GM21717 (cell line): ENCODE measurements at regions not wholly inside any gene's neighbourhood (a gene's known extent, or its start where the extent isn't known, plus 50 kb on each side); places are given as distances from the start of the nearest gene placed in this dataset.

Source experiments
- ATAC-seq: cut with Tn5 transposase; IDR thresholded peaks from one replicate; pipeline ENCODE4 v1.9.1; 2021; ENCODE audit warnings: mild to moderate bottlenecking, moderate library complexity; ENCODE audit not compliant: unreplicated experiment

DNA sequence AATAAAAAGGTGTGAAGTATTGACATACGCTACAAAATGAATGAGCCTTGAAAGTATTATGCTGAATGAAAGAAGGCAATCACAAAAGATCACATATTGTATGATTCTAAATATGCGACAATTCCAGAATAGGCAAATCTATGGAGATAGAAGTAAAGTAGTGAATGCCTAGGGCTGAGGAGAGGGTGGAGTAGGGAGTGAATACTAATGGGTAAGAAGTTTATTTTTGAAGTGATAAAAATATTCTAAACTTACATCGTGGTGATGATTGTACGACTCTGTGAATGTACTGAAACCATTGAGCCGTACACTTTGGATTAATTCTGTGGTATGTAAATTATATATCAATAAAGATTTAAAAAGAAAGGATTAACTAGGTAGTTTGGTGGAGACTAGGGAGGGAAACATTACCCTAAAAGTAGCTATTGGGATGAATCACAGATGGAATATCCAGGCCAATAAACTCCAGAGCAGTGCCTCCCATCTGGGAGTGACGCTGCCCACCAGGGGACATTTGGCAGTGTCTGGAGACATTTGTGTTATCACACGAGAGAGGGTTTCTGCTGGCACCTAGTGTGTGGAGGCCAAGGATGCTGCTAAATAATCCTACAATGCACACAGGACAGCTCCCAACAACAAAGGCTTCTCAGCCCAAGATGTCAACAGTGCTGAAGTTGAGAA is 214.2 kb upstream of the PCSK2 start:
- no peak for ATAC-seq

DNA sequence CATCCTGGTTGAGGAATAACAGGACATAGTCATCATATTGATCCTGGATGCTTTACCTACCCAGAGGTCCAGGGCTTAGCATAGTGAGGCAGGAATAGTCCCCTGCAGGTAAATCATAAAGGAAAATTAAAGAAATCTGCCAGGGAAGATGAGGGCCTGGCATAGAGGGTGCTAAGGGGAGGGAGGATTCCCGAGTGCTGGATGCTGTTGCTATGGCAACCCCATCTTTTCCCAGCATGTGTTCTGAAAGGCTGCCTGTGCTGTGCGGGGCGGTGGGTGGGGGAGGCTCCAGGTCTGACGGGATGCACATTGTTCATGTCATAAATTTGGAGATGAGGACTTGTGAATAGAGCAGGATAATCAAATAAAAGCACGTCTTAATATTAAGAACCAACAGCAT is 212.6 kb upstream of the PCSK2 start:
- ATAC-seq = no peak

DNA sequence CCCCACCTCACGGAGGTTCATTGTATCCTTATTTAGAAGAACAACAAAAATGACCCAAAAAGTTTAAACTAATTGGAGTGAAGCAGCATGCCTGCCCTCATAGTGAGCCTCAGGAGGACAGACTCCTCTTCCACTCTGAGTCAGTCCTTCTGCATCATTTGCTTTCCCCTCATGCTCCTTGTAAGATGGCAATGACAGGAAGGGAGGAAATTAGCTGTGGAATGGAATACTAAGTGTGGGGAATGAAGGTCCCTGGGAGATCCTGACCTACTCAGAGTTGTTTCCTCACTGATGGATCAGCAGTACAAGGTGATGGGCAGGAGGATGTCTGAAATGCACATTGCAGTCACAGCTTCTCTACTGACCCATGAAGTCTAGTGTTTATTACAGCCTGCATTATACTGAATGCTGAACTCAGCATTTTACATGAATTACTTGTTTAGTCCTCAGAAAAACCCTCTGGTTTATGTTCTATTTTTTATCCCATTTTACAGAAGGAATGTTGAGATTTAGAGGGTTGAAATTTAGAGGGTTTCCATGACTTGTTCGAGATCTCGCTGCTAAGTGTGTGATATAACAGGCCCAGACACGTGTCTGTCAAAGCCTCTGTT is 212.0 kb upstream of the PCSK2 start:
- no peak for ATAC-seq

DNA sequence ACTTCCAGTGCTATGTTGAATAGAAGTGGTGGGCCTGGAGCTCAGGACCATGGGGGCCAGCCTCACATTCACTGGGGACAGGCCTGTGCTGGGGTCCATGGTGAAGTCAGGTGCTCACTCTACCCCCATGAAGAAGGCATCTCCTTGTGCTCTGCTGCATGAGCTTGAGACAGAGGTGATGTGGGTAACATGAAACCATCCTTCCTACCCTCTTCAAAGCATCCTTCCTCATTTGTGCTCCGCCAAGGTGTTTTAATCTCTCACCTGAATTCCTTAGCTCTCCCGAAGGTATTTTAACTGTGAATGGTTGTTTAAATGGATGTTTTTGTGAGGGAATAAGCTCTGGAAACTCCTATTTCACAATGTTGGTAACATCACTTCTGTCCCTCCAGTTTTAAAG is 209.6 kb upstream of the PCSK2 start:
- no peak for ATAC-seq

DNA sequence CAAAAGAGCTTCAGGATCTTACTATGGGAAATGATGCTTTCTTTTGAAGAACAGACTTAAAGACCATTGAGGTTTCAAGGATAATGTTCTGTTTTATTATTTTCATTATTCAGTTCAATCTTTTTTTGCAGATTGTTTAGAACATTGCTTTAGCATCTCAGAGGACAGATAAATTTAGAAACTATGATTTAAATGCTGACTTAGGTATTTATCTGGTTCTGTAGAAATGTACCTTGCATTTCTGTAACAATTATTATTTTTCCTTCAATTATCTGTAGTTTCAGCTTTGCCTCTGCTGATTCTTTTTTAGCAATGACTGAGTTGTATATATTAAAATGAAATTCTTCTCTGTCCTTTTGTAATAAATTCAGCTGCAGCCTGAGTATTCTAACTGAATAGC is 205.4 kb upstream of the PCSK2 start:
- ATAC-seq = no peak

DNA sequence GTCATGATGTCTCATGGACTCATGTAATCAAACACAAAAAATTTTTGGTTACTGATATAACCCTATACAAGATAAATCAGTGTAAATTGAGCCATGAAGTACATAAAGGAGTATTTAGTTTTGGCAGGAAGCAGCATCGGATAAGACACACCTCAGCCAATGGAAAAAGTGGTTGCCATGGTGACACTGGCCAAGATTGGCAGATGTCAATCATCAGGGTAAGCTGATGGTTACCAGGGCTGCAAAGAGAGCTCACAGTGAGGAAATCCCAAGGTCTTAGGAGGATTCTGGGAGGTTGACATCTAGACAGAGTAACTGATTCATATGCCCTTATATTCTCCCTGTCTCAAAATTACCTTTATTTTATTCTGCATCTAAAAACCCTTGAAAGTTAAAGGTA is 203.8 kb upstream of the PCSK2 start:
- ATAC-seq = no peak

DNA sequence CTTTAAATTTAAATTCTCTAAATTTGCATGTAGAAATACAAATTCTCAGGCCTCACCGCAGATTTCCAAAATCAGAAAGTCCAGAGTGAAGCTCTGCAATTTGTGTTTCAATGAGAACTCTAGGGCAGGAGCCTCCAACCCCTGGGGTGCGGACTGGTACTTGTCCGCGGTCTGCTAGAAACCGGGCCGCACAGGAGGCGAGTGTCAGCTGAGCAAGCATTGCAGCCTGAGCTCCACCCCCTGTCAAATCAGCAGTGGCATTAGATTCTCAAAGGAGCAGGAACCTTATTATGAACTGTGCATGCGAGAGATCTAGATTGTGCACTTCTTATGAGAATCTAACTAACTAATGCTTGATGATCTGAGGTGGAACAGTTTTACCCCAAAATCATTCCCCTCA is 203.0 kb upstream of the PCSK2 start:
- no peak for ATAC-seq

DNA sequence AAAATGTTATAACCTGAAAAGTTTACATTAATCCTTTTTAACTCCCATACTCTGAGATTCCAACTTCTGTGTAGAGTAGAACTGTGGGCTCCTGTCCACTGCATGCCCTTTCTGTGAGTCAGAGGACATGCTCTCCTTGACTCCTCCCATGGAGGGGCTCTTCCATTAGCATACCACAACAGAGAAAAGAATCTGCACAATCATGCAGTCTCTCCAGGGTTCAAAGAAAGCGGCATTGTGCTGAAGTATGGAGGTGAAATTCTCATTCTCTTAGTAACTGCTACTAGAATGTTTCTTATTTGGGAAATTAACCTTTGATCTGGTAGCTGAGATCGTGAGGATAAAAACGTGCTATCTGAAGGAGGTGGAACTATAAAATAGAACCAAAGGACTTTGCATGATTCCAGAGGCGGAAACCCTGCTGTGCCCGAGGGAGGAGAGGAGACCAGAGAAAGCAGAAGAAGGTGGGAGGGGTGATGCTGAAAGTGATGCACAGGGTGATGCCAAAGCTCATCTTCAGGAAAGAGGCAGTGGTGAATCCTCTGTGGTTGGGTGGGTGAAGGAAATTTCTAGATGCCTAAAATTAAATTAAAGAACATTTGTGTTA is 202.2 kb upstream of the PCSK2 start:
- no peak for ATAC-seq

DNA sequence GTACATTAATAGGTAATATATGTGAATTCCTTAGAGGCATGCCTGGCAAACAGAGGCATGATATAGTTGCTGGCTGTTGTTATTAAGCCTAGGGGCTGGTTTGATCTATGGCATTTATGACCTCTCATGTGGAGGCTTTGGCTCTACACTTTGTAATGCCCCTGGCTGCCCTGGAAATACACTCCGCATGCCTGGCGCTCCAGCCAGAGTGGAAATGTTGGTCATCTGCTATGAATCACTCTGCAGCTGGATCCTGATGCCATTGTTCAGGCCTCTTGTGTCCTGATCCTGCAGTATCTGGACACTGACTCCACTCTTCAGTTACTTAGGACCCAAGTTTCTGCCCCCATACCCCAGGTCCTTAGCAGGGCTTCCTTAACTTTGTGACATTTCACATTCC is 200.5 kb upstream of the PCSK2 start:
- no peak for ATAC-seq

DNA sequence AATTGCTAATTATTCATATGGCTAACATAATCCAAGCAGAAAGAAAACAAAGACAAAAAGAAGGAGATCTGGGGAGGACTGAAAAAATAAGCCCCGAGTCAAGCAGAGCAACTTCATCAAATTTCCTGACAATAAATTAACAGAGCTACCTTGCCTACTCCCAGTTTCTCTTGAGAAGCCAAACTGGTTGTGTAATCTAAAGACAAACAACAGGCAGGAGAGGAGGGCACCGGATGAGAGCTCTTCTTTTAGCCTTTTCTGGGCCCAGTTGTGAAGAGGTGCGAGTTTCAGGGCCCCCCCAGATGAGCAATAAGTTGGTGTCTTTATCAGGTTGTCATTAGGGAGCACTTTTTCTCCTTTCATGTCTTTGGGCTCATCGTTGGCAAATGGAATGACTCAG is 197.1 kb upstream of the PCSK2 start:
- no peak for ATAC-seq

DNA sequence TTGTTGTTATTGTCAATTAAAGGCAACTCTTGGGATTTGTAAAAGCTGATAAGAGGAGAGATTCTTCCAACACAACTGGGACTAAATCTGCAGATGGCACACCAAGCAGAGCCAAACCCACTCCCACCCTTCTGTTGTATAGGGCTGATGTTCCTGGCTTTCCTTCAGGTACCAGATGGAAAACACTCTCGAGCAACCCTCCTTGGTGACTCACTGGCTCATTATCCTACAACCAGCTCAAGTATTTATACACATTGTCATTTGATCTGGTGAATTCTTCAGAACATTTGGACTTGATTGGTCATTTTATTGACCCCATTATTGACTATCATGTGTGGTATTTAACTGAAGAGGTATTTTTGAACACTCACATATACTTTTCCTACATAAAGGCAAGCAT is 190.3 kb upstream of the PCSK2 start:
- ATAC-seq = no peak

DNA sequence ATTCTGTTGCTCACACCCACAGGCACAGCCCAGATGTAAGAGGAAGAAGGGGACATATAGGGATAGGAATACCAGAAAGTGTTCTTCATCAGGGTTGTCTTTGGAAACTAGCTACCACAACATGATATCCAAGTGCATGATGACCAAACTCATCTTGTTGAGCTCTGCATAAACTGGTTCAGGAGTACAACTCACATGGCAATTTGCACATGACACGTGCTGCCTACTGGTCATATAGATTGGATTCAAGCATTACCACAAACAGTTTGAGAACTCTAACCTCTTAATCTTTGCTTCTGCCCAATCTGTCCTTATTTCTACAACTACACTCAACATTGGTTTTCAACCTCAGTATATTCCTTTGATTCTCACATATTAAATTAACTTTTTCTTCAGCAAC is 184.7 kb upstream of the PCSK2 start:
- no peak for ATAC-seq

DNA sequence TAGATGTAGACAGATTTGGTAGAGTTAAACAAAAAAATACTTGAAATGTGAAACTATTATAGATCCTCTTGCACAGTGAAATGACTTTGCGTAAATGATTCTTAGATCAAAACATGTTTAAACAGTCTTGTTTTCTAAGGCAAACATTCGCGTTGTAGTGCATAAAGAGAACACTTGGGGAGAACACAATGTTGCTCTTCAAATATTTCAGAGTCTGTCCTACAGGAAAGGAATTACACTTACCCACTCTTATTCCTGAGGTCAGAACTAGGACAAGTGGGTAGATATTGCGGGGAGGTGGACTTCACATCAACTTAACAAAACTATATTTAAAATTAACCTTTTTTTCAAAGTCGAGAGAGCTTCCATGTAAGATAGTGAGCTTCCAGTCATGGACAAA is 183.5 kb upstream of the PCSK2 start:
- no peak for ATAC-seq

DNA sequence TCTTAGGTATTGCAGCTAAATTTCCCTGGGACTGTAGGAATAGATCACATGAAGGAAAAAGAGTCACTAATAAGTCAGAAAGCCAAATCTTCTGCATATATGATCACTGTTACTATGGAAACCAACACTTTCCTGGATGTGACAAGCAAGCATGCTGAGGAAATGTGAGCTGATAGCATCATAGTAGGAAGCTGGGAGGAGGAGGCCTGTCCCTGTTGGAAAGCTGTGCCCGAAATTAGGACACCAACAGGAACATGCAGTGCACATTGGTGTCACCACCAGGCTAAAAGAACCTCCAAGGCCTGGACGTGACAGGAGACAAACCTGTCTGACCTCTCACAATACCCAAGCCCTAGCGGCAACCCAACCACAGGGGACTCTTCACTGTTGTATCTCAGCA is 181.9 kb upstream of the PCSK2 start:
- ATAC-seq = no peak

DNA sequence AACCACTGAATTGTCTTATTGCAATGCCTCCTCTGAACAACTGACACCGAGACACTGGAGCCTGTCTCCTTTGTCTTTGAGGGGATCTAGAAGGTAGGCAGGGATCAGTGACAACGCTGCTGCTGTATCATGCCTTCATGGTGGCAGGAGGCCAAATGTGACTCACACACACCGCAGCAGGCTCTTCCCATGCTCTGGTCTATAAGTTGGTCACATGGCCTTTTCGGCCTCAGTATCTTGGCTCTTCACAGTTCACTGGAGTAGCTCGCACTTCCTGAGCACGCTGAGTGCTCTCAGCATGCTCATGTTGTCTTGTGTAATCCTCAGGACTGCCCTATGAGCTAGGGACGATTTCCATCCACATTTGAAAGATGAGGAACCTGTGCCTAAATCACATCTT is 167.4 kb upstream of the PCSK2 start:
- no peak for ATAC-seq

DNA sequence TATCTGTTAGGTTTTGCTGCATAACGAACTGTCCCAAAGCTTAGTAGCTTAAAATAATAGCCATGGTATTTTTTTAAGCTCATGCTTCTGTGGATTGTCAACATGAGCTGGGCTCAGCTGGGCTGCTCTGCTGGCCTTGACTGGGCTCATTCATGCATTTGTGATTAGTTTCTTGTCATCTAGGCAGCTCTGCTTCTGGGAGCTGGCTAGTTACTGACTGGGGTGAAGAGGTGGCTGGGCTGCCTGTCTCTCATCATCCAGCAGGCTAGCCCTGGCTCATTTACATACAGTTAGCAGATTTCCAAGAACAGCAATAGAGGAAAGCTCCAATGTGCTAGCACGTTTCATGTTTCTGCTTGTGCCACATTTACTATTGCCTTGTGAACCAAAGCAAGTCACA is 165.1 kb upstream of the PCSK2 start:
- no peak for ATAC-seq

DNA sequence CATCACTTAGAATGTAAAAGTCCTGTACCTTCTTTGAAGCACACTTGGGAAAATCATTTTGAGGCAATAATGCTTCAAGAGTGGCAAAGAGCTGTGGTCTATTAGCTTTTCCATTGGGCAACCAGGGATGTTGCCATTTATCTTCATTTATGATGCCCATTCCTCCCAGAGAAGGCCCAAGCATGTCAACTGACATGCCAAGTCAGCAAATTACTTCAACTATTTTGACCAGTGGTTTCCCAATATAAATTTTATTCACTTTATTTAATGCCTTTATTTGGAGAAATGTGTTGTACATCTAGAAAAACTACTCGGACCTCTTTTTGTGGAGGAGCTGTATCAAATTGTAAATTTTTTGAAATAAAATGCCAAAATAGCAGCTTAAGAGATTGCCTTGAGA is 164.1 kb upstream of the PCSK2 start:
- no peak for ATAC-seq

DNA sequence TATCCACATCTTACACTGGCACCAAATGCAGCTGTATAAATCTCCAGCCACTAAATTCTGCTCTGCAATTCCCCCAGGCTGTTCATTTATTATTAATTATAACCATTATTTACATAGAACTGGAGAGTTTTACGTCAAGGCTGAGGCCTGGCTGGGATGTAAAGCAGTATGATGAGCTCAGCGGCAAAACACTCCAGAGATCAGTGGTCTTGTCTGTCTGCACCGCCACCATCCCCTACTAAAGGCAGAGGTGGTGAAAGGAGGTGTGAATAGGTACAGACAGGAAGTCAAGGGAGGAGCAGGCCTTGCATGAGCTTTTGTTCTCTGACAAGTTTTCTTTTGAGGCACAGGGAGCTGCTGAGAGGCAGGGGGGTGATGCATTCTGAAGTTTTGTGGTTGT is 159.9 kb upstream of the PCSK2 start:
- no peak for ATAC-seq

DNA sequence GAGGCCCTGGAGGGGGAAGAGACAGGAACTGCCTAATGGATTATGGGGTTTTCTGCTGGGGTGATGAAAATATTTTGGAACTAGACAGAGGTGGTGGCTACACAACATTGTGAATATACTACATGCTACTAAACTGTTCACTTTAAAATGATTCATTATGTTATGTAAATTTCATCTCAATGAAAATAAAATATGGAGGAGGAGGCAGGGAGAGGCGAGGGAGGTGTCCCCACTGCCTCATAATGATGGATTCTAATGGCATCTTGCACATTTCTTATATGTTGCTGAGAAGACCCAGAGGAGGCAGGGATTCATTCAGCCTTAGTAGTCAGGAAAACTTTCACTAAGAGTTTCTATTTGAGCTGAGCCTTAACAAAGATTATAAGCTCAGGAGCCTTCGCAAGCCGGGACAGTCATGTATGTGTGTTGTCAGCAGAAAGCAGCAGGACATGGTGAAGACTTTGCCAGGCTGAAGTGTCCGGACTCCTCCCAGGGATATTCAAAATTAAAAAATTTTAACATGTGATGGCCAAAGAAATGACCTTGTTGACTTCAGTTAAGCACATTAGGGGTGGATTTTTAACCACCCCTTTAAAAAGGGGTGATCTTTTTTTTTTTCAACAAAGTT is 158.6 kb upstream of the PCSK2 start:
- ATAC-seq = no peak

DNA sequence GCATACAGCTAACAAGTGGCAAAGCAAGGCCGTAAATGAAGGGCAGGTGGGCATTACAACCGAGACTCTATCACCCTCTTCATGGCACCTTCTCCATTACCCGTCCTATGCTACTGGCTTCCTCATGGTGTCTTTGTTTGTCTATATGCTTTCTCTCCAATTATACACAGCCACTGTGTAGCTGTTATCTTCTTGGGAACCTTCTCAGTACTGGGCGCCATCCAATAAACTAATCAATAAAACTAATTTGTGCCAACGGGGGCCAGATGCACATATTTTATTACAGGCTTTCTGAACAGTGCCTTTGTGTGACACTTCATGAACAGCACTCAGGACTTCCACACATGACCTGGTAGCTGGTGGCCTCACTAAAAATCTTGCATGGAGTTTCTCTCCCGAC is 149.8 kb upstream of the PCSK2 start:
- no peak for ATAC-seq

DNA sequence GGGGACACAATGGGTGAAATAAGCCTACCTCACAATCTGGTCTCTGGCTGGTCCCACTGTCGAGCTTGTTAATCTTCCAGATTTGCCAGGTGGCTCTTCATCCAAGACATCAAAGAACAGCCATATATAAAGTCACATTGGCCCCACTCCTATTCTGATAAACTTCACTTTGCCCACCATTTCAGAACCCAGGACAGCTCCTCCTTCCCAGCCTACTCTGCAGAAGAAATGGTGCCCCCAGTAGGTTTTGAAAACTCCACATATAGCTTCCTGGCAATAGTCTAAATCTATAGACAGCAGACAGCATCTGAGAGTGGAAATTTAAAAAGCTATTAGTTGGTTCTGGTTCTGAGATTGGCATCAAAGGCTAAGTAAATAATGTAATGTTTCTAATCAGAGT is 143.1 kb upstream of the PCSK2 start:
- no peak for ATAC-seq

DNA sequence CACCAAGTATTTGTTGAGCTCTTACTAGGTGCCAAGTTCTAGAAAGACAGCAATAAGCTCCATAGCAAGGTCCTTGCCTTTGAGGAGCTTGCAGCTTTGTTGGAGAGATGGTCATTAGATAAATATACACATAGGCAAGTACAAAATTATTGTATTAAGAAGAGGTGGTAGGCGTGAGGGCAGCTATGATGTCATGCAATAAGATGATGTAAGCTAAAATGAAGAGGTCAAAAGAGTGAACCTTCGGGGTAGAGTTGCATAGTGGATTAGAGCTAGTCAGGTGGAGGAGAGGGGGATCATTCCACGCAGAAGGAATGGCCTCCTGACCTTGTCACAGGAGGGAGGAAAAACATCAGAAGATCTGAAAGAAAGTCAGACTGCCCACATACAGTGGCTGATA is 141.9 kb upstream of the PCSK2 start:
- no peak for ATAC-seq
